BJ (cell line): ENCODE measurements at regions not wholly inside any gene's neighbourhood (a gene's known extent, or its start where the extent isn't known, plus 50 kb on each side); places are given as distances from the start of the nearest gene placed in this dataset.

ENCODE experiments used
- CTCF ChIA-PET: fragments of 350-600 bp; formaldehyde crosslinking; extraction: SDS; loops from one replicate; lab custom pipeline; 2021; ENCODE audit warnings: antibody characterized with exemption, inconsistent platforms; lab: Yijun Ruan, JAX
- POLR2A ChIA-PET: fragments of 300-600 bp; sonication (Branson Sonifier 250); formaldehyde crosslinking; extraction: SDS; loops from one replicate; lab custom pipeline; 2021; ENCODE audit warnings: antibody characterized with exemption; lab: Charles Lee
- DNase-seq: peaks from one replicate; pipeline ENCODE4 v3.0.0-alpha.2; 2011; ENCODE audit warnings: low read depth
- H3K27me3 ChIP-seq: 2 replicates; pipeline ENCODE4 v1.6.0; 2011; ENCODE audit warnings: low read length; ENCODE audit not compliant: control insufficient read depth, insufficient read depth
- H3K36me3 ChIP-seq: 2 replicates; pipeline ENCODE4 v1.5.1; 2011; ENCODE audit warnings: low read length; ENCODE audit not compliant: control insufficient read depth, insufficient read depth
- H3K4me3 ChIP-seq: 2 replicates; pipeline ENCODE4 v1.5.1; 2011; ENCODE audit warnings: low read depth, mild to moderate bottlenecking, control low read depth, low read length
- TF ChIP-seq, protein P1 (sequence below): IDR thresholded peaks from 2 replicates; pipeline ENCODE4 v1.5.1; 2011; ENCODE audit warnings: low read depth, mild to moderate bottlenecking, control low read depth, inconsistent platforms, low read length, moderate library complexity; ENCODE audit not compliant: insufficient read depth

DNA sequence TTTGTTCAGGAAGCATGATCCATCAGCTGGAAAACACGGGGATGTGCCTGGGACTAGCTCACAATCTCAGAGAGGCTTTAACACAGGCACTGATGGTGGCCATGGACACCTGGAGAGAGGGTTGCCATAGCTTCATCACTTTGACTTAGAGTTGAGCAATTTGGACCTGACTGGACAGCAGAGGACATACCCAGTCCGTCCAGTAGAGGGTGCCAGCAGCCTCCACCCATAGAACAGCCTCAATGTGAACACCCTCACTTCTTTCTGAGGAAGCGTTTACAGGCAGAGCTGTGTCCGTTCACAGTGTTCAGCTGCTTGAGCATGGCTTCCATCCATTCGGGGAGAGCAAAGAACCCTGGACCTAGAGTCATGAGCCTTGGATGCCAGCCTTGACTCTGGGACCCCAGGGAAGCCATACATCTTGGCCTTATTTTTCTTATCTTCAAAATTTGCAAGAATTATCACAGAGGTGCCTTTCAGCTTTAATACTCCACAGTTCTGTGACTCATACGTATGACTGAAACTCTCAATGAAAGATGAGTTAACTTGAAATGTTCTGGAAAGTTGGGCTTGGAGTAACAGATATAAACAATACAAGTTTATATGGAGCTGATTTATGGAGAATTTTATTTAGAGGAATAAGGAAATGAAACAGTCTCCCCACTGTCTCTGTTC is 302.9 kb upstream of the PODXL start:
- POLR2A ChIA-PET, result no interaction called here

DNA sequence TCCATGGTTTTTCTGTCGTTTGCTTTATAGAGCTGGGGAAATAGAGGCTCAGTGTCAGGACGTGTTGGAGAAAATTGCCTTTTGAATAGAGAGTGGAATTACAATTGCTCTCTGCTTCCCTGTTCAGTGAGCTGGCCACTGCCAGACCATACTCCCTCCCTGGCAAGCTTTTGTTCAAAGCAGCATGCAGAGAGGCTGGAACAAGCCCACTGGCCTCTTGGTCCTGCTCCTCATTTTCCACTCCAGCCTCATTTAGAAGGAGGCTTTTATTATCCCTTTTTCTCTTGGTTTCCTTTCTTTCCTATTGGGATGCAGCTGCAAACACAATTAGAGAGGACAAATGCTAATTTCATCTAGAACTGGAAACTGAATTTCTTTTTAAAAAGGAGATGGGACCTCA is 302.2 kb upstream of the PODXL start:
- Histone ChIP-seq H3K4me3 (no peak overlapping the region), H3K36me3 (no peaks in the 10 kb centered on the region), H3K27me3 (peaks cover 3% of the 10 kb centered on the region; the same call in 1 of the 2 replicates)
- POLR2A ChIA-PET, result no interaction called here
- DNase-seq, result no peak
- CTCF ChIA-PET, result interaction anchor here (0.6 to 4.8 kb wide), 31 partner anchors 10 to 417 kb away, joined by 3 to 30 read pairs (median 5); no protein-coding TSS in a partner anchor
- TF ChIP-seq, protein P1, sequence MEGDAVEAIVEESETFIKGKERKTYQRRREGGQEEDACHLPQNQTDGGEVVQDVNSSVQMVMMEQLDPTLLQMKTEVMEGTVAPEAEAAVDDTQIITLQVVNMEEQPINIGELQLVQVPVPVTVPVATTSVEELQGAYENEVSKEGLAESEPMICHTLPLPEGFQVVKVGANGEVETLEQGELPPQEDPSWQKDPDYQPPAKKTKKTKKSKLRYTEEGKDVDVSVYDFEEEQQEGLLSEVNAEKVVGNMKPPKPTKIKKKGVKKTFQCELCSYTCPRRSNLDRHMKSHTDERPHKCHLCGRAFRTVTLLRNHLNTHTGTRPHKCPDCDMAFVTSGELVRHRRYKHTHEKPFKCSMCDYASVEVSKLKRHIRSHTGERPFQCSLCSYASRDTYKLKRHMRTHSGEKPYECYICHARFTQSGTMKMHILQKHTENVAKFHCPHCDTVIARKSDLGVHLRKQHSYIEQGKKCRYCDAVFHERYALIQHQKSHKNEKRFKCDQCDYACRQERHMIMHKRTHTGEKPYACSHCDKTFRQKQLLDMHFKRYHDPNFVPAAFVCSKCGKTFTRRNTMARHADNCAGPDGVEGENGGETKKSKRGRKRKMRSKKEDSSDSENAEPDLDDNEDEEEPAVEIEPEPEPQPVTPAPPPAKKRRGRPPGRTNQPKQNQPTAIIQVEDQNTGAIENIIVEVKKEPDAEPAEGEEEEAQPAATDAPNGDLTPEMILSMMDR, result no peak

More for the DNA sequence above, 302.9 kb upstream of the PODXL start:
- CTCF ChIA-PET, result interaction anchor here (0.6 to 4.8 kb wide), 44 partner anchors 9 to 1995 kb away, joined by 3 to 30 read pairs (median 4); no protein-coding TSS in a partner anchor
- TF ChIP-seq, protein P1, result peak; percentile 95
- DNase-seq, result peak; percentile 16
- Histone ChIP-seq H3K4me3 (no peak overlapping the region), H3K27me3 (0 out of 2 replicates have a peak, but pooled peaks cover 3% of the 10 kb centered on the region), H3K36me3 (no peaks in the 10 kb centered on the region)

DNA sequence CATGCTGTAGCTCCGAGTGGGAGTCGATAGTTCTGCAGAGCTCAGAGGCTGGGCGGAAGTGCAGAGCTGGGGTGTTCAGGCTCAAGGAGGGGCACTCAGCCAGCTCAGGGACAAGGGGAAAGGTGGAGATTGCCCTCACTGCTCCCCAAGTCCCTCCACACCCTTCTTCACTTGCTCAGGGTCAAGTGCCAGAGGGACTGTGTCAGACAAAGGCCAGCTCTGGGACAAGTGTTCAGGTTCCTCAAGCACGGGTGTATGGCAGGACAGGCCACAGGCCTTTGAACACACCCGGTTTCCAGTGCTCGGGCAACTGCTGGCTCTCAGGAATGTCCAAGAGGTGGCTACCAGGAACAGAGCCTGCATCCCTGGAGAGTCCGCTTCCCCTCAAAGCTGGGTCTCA is 293.0 kb upstream of the PODXL start:
- no peaks in the 10 kb centered on the region for H3K36me3 ChIP-seq
- H3K27me3 ChIP-seq, result peaks cover 1% of the 10 kb centered on the region; the same call in 1 of the 2 replicates
- TF ChIP-seq, protein P1, result no peak
- ChIA-PET POLR2A (no interaction called here), CTCF (interaction anchor here (4.0 kb wide), 1 partner anchor 10 kb away, joined by 30 read pairs; no protein-coding TSS in a partner anchor)
- no peak overlapping the region for H3K4me3 ChIP-seq
- no peak for DNase-seq

DNA sequence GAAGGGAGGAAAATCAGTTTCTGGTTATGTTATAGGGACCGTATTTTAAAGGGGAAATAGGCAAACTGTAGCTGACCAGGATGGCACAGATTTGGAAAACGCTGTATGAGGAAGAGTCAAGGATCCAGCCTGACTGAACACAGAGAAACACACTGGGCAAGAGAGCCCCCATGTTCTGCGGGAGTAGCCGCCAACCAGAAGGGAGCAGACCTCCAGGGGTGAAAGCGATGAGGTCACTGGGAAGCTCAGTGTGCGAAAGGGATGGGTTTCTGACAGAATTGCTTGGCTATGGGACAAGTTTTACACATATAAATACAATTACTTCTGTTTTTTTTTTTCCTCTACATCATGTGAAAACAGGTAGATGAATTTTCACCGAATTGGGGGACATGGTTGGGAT is 291.6 kb upstream of the PODXL start:
- CTCF ChIA-PET, result interaction anchor here (4.0 kb wide), 1 partner anchor 12 kb away, joined by 30 read pairs; no protein-coding TSS in a partner anchor
- POLR2A ChIA-PET, result no interaction called here

DNA sequence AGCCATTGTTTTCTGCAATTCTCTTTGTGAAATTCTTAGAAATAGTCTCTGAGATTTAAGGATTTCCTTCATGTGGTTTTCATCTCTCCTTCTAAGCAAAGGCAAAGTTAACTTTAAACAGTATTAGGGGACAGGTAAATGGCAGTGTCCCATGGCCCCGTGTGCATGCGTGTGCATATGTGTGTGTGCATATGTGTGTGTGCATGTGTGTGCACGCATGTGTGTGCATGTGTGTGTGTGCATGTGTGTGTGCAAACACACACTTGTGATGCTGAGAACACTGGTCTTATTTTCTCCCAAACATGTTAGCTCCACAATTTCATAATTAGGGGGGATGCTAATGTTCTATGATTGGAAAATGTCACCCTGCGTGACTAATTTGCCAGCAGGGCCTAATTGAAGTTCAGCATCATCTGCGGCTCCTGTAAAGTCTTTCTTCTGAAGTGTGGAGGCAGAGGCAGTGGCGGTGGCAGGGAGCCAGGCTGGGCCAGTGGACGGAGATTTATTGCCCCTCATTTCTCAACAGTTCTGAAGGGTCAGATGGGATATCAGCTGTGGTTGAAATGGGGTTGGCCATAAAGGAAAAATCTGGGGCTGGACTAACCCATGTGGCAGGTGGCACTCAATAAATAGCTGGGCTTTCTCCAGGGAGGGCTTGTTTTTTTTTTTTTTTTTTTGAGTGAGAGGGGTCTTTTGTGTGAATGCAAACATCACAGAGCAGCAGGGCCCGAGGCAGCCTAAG is 289.3 kb upstream of the PODXL start:
- DNase-seq, result no peak
- ChIA-PET CTCF (interaction anchor here (0.7 to 2.2 kb wide), 2 partner anchors 13 kb away, joined by 3 to 17 read pairs; no protein-coding TSS in a partner anchor), POLR2A (no interaction called here)

More for the DNA sequence above, 291.6 kb upstream of the PODXL start:
- TF ChIP-seq, protein P1, result no peak
- Histone ChIP-seq H3K27me3 (no peaks in the 10 kb centered on the region), H3K36me3 (no peaks in the 10 kb centered on the region), H3K4me3 (no peak overlapping the region)
- no peak for DNase-seq

More for the DNA sequence above, 289.3 kb upstream of the PODXL start:
- Histone ChIP-seq H3K36me3 (no peaks in the 10 kb centered on the region), H3K4me3 (no peak overlapping the region), H3K27me3 (no peaks in the 10 kb centered on the region)
- TF ChIP-seq, protein P1, result no peak
